ENCODE measurements at regions not wholly inside any gene's neighbourhood (a gene's known extent, or its start where the extent isn't known, plus 50 kb on each side); places are given as distances from the start of the nearest gene placed in this dataset.

- Histone ChIP-seq H3K23ac (ENCODE audit: low read depth, low read length, poor library complexity) (peak overlapping the region; percentile 34), H2BK5ac (ENCODE audit: low read length) (no peak overlapping the region), H3K27ac (replicated peaks; ENCODE audit: low read length) (no peak overlapping the region), H2AFZ (ENCODE audit: low read length) (no peak overlapping the region), H3K4me2 (ENCODE audit: insufficient read depth, low read length, poor library complexity, severe bottlenecking) (no peak overlapping the region), H2BK120ac (ENCODE audit: low read depth, low read length) (no peak overlapping the region), H2BK12ac (ENCODE audit: low read length) (no peak overlapping the region), H3K18ac (ENCODE audit: low read length) (no peak overlapping the region), H3K4me1 (ENCODE audit: control insufficient read depth in 2 of 2, insufficient read depth in 1 of 2, low read depth in 1 of 2, low read length in 2 of 2) (peaks cover 5 to 6% of the 10 kb centered on the region in 2 donors), H4K91ac (ENCODE audit: low read depth, low read length, poor library complexity) (no peak overlapping the region), H2BK15ac (ENCODE audit: low read length) (peak overlapping the region; percentile 7), H2AK5ac (ENCODE audit: low read depth, low read length) (no peak overlapping the region), H3K9me3 (replicated peaks in 1 of 2; ENCODE audit: control insufficient read depth in 2 of 2, insufficient read depth in 1 of 2, low read depth in 1 of 2, low read length in 2 of 2) (no peaks in the 10 kb centered on the region), H3K36me3 (replicated peaks in 1 of 2; ENCODE audit: control insufficient read depth in 2 of 2, insufficient read depth in 2 of 2, low read length in 2 of 2) (no peaks in the 10 kb centered on the region), H3K14ac (ENCODE audit: low read length) (peak overlapping the region; percentile 47), H3K9ac (ENCODE audit: low read depth, low read length, poor library complexity) (peak overlapping the region; percentile 31), H3K27me3 (ENCODE audit: control insufficient read depth in 3 of 3, insufficient read depth in 3 of 3, low read depth in 1 of 3, low read length in 3 of 3) (peaks cover 0 to 2% (median 0%) of the 10 kb centered on the region in 3 experiments), H3K79me1 (ENCODE audit: low read depth, low read length) (no peaks in the 10 kb centered on the region), H4K8ac (ENCODE audit: low read depth, low read length) (no peak overlapping the region), H3K4me3 (ENCODE audit: low read length in 2 of 2) (no peak overlapping the region), H3K4ac (ENCODE audit: low read length) (no peak overlapping the region)
- DNase-seq (ENCODE audit: low spot score) = no peak
- WGBS, 2 donors (ENCODE audit: extremely low coverage in 2 of 2, insufficient read length in 2 of 2, insufficient replicate concordance in 1 of 2) = no CpG with 5 or more reads among the region's 7 CpGs
Observed at GRCh38 chr4:4610672-4611071, 68.8 kb upstream of the STX18 start.

GRCh38 chr4:4609622-4610334 lies 67.9 kb upstream of the STX18 start:
- Histone ChIP-seq H3K4me3 (ENCODE audit: low read length in 2 of 2) (no peak overlapping the region), H4K91ac (ENCODE audit: low read depth, low read length, poor library complexity) (no peak overlapping the region), H4K8ac (ENCODE audit: low read depth, low read length) (no peak overlapping the region), H3K36me3 (replicated peaks in 1 of 2; ENCODE audit: control insufficient read depth in 2 of 2, insufficient read depth in 2 of 2, low read length in 2 of 2) (no peaks in the 10 kb centered on the region), H2AK5ac (ENCODE audit: low read depth, low read length) (no peak overlapping the region), H3K14ac (ENCODE audit: low read length) (no peak overlapping the region), H3K9me3 (replicated peaks in 1 of 2; ENCODE audit: control insufficient read depth in 2 of 2, insufficient read depth in 1 of 2, low read depth in 1 of 2, low read length in 2 of 2) (no peaks in the 10 kb centered on the region), H3K4me2 (ENCODE audit: insufficient read depth, low read length, poor library complexity, severe bottlenecking) (no peak overlapping the region), H2BK15ac (ENCODE audit: low read length) (no peak overlapping the region), H2BK12ac (ENCODE audit: low read length) (no peak overlapping the region), H2BK5ac (ENCODE audit: low read length) (no peak overlapping the region), H3K9ac (ENCODE audit: low read depth, low read length, poor library complexity) (no peak overlapping the region), H3K27ac (replicated peaks; ENCODE audit: low read length) (no peak overlapping the region), H3K27me3 (ENCODE audit: control insufficient read depth in 3 of 3, insufficient read depth in 3 of 3, low read depth in 1 of 3, low read length in 3 of 3) (peaks cover 0 to 2% (median 0%) of the 10 kb centered on the region in 3 experiments), H3K4ac (ENCODE audit: low read length) (no peak overlapping the region), H3K79me1 (ENCODE audit: low read depth, low read length) (no peaks in the 10 kb centered on the region), H3K4me1 (ENCODE audit: control insufficient read depth in 2 of 2, insufficient read depth in 1 of 2, low read depth in 1 of 2, low read length in 2 of 2) (peaks cover 5 to 6% of the 10 kb centered on the region in 2 donors), H2AFZ (ENCODE audit: low read length) (no peak overlapping the region), H3K23ac (ENCODE audit: low read depth, low read length, poor library complexity) (no peak overlapping the region), H2BK120ac (ENCODE audit: low read depth, low read length) (no peak overlapping the region), H3K18ac (ENCODE audit: low read length) (no peak overlapping the region)
- no CpG with 5 or more reads among the region's 10 CpGs for WGBS, 2 donors (ENCODE audit: extremely low coverage in 2 of 2, insufficient read length in 2 of 2, insufficient replicate concordance in 1 of 2)
- no peak for DNase-seq (ENCODE audit: low spot score)

GRCh38 chr4:4608214-4608537 lies 66.3 kb upstream of the STX18 start:
- no peak overlapping the region for H4K8ac ChIP-seq (ENCODE audit: low read depth, low read length)
- no peaks in the 10 kb centered on the region for H3K36me3 ChIP-seq (replicated peaks in 1 of 2; ENCODE audit: control insufficient read depth in 2 of 2, insufficient read depth in 2 of 2, low read length in 2 of 2)
- no peak overlapping the region for H2BK12ac ChIP-seq (ENCODE audit: low read length)
- peak overlapping the region; percentile 3 for H3K23ac ChIP-seq (ENCODE audit: low read depth, low read length, poor library complexity)
- H3K79me1 ChIP-seq (ENCODE audit: low read depth, low read length) = no peaks in the 10 kb centered on the region
- H2BK5ac ChIP-seq (ENCODE audit: low read length) = no peak overlapping the region
- peaks cover 0 to 2% (median 0%) of the 10 kb centered on the region in 3 experiments for H3K27me3 ChIP-seq (ENCODE audit: control insufficient read depth in 3 of 3, insufficient read depth in 3 of 3, low read depth in 1 of 3, low read length in 3 of 3)
- peak overlapping the region in 1 of 2 donors; percentile 6 for H3K4me3 ChIP-seq (ENCODE audit: low read length in 2 of 2)
- H3K18ac ChIP-seq (ENCODE audit: low read length) = peak overlapping the region; percentile 37
- H2BK120ac ChIP-seq (ENCODE audit: low read depth, low read length) = no peak overlapping the region
- WGBS, 2 donors (ENCODE audit: extremely low coverage in 2 of 2, insufficient read length in 2 of 2, insufficient replicate concordance in 1 of 2) = no CpG with 5 or more reads among the region's 13 CpGs
- DNase-seq (ENCODE audit: low spot score) = no peak
- no peak overlapping the region for H3K4ac ChIP-seq (ENCODE audit: low read length)
- H3K9me3 ChIP-seq (replicated peaks in 1 of 2; ENCODE audit: control insufficient read depth in 2 of 2, insufficient read depth in 1 of 2, low read depth in 1 of 2, low read length in 2 of 2) = no peaks in the 10 kb centered on the region
- H3K27ac ChIP-seq (replicated peaks; ENCODE audit: low read length) = no peak overlapping the region
- H3K4me1 ChIP-seq (ENCODE audit: control insufficient read depth in 2 of 2, insufficient read depth in 1 of 2, low read depth in 1 of 2, low read length in 2 of 2) = peaks cover 5 to 6% of the 10 kb centered on the region in 2 donors
- H4K91ac ChIP-seq (ENCODE audit: low read depth, low read length, poor library complexity) = no peak overlapping the region
- H3K14ac ChIP-seq (ENCODE audit: low read length) = no peak overlapping the region
- peak overlapping the region; percentile 2 for H3K9ac ChIP-seq (ENCODE audit: low read depth, low read length, poor library complexity)
- H2BK15ac ChIP-seq (ENCODE audit: low read length) = no peak overlapping the region
- no peak overlapping the region for H3K4me2 ChIP-seq (ENCODE audit: insufficient read depth, low read length, poor library complexity, severe bottlenecking)
- H2AFZ ChIP-seq (ENCODE audit: low read length) = no peak overlapping the region
- H2AK5ac ChIP-seq (ENCODE audit: low read depth, low read length) = peak overlapping the region; percentile 22

GRCh38 chr4:4607336-4608213 lies 65.7 kb upstream of the STX18 start:
- Histone ChIP-seq H3K27me3 (ENCODE audit: control insufficient read depth in 3 of 3, insufficient read depth in 3 of 3, low read depth in 1 of 3, low read length in 3 of 3) (peaks cover 0 to 2% (median 0%) of the 10 kb centered on the region in 3 experiments), H3K4me2 (ENCODE audit: insufficient read depth, low read length, poor library complexity, severe bottlenecking) (no peak overlapping the region), H2BK120ac (ENCODE audit: low read depth, low read length) (no peak overlapping the region), H3K4me3 (ENCODE audit: low read length in 2 of 2) (peak overlapping the region in 1 of 2 donors; percentile 6), H3K4ac (ENCODE audit: low read length) (no peak overlapping the region), H3K23ac (ENCODE audit: low read depth, low read length, poor library complexity) (peak overlapping the region; percentile 3), H3K36me3 (replicated peaks in 1 of 2; ENCODE audit: control insufficient read depth in 2 of 2, insufficient read depth in 2 of 2, low read length in 2 of 2) (no peaks in the 10 kb centered on the region), H2AFZ (ENCODE audit: low read length) (no peak overlapping the region), H3K4me1 (ENCODE audit: control insufficient read depth in 2 of 2, insufficient read depth in 1 of 2, low read depth in 1 of 2, low read length in 2 of 2) (peaks cover 5 to 6% of the 10 kb centered on the region in 2 donors), H2AK5ac (ENCODE audit: low read depth, low read length) (peak overlapping the region; percentile 22), H3K27ac (replicated peaks; ENCODE audit: low read length) (no peak overlapping the region), H3K18ac (ENCODE audit: low read length) (peak overlapping the region; percentile 37), H3K9ac (ENCODE audit: low read depth, low read length, poor library complexity) (peak overlapping the region; percentile 2), H3K9me3 (replicated peaks in 1 of 2; ENCODE audit: control insufficient read depth in 2 of 2, insufficient read depth in 1 of 2, low read depth in 1 of 2, low read length in 2 of 2) (no peaks in the 10 kb centered on the region), H3K79me1 (ENCODE audit: low read depth, low read length) (no peaks in the 10 kb centered on the region), H3K14ac (ENCODE audit: low read length) (no peak overlapping the region), H2BK5ac (ENCODE audit: low read length) (no peak overlapping the region), H2BK12ac (ENCODE audit: low read length) (no peak overlapping the region), H4K8ac (ENCODE audit: low read depth, low read length) (no peak overlapping the region), H4K91ac (ENCODE audit: low read depth, low read length, poor library complexity) (no peak overlapping the region), H2BK15ac (ENCODE audit: low read length) (no peak overlapping the region)
- no peak for DNase-seq (ENCODE audit: low spot score)
- no CpG with 5 or more reads among the region's 19 CpGs for WGBS, 2 donors (ENCODE audit: extremely low coverage in 2 of 2, insufficient read length in 2 of 2, insufficient replicate concordance in 1 of 2)
